NCI-H748 (cell line): ENCODE measurements at regions not wholly inside any gene's neighbourhood (a gene's known extent, or its start where the extent isn't known, plus 50 kb on each side); places are given as distances from the start of the nearest gene placed in this dataset.
"Not testable (repeated sequence)": the region's sequence is repeated elsewhere in the genome, so short reads cannot be mapped to it uniquely, and the experiment has no call there.

ENCODE experiments used
- DNase-seq: peaks from one replicate; lab custom pipeline; 2025; ENCODE audit not compliant: unreplicated experiment; lab: John Stamatoyannopoulos, UW

- peak; percentile 5 for DNase-seq
Measured at GRCh38 chr4:12492730-12493393, 991.3 kb downstream of the RAB28 start.

- no peak for DNase-seq
Measured at GRCh38 chr4:12488672-12489071, 995.5 kb downstream of the RAB28 start.

GRCh38 chr4:12487000-12487399 lies 997.1 kb downstream of the RAB28 start:
- no peak for DNase-seq

GRCh38 chr4:12472087-12472486 lies 1012.1 kb downstream of the RAB28 start:
- no peak for DNase-seq

- DNase-seq: no peak
Measured at GRCh38 chr4:12471193-12471592, 1012.9 kb downstream of the RAB28 start.

- not testable (repeated sequence) for DNase-seq
Measured at GRCh38 chr4:12461576-12461975, 1022.6 kb downstream of the RAB28 start.

- DNase-seq: no peak
Measured at GRCh38 chr4:12459126-12459525, 1025.0 kb downstream of the RAB28 start.

- DNase-seq: no peak
Measured at GRCh38 chr4:12458621-12459020, 1025.5 kb downstream of the RAB28 start.

- DNase-seq: no peak
Measured at GRCh38 chr4:12452291-12452690, 1023.6 kb upstream of the HS3ST1 start.

GRCh38 chr4:12447451-12447850 lies 1018.8 kb upstream of the HS3ST1 start:
- no peak for DNase-seq

- DNase-seq: no peak
Measured at GRCh38 chr4:12446657-12447185, 1018.0 kb upstream of the HS3ST1 start.

- no peak for DNase-seq
Measured at GRCh38 chr4:12446256-12446655, 1017.6 kb upstream of the HS3ST1 start.

GRCh38 chr4:12445711-12446235 lies 1017.1 kb upstream of the HS3ST1 start:
- DNase-seq: no peak

GRCh38 chr4:12439633-12440305 lies 1011.1 kb upstream of the HS3ST1 start:
- no peak for DNase-seq

GRCh38 chr4:12431259-12431658 lies 1002.6 kb upstream of the HS3ST1 start:
- not testable (repeated sequence) for DNase-seq

- no peak for DNase-seq
Measured at GRCh38 chr4:12421364-12421763, 992.7 kb upstream of the HS3ST1 start.

- DNase-seq: no peak
Measured at GRCh38 chr4:12416755-12417154, 988.1 kb upstream of the HS3ST1 start.

- DNase-seq: no peak
Measured at GRCh38 chr4:12414181-12414812, 985.6 kb upstream of the HS3ST1 start.

- no peak for DNase-seq
Measured at GRCh38 chr4:12411072-12411471, 982.4 kb upstream of the HS3ST1 start.

- DNase-seq: no peak
Measured at GRCh38 chr4:12409507-12410190, 981.0 kb upstream of the HS3ST1 start.

GRCh38 chr4:12408364-12408763 lies 979.7 kb upstream of the HS3ST1 start:
- DNase-seq: no peak
